H9 (cell line): ENCODE measurements at regions not wholly inside any gene's neighbourhood (a gene's known extent, or its start where the extent isn't known, plus 50 kb on each side); places are given as distances from the start of the nearest gene placed in this dataset.
A peak's percentile ranks its signal among the peaks of the same experiment; 100 is the strongest.

Source experiments
- DNase-seq: peaks from one replicate; pipeline ENCODE4 v3.0.0-alpha.2; 2017
- H2AFZ ChIP-seq: one replicate; pipeline ENCODE4 v1.6.1; 2013; ENCODE audit warnings: mild to moderate bottlenecking, low read length, control low read depth, moderate library complexity
- H2AK5ac ChIP-seq: 2 replicates; pipeline ENCODE4 v1.6.1; 2013; ENCODE audit warnings: low read length, control low read depth, mixed read lengths; ENCODE audit not compliant: insufficient read length
- H2BK120ac ChIP-seq: one replicate; pipeline ENCODE4 v1.6.1; 2013; ENCODE audit warnings: low read depth, mild to moderate bottlenecking, low read length, control low read depth, inconsistent platforms; ENCODE audit not compliant: poor library complexity, severe bottlenecking
- H2BK12ac ChIP-seq: 2 replicates; pipeline ENCODE4 v1.6.1; 2013; ENCODE audit warnings: low read length, control low read depth, mixed read lengths, low read depth; ENCODE audit not compliant: insufficient read length
- H2BK15ac ChIP-seq: 2 replicates; pipeline ENCODE4 v1.6.1; 2013; ENCODE audit warnings: low read depth, low read length, control low read depth
- H2BK20ac ChIP-seq: one replicate; pipeline ENCODE4 v1.6.1; 2013; ENCODE audit warnings: low read depth, mild to moderate bottlenecking, low read length, control low read depth, inconsistent platforms; ENCODE audit not compliant: poor library complexity, severe bottlenecking
- H2BK5ac ChIP-seq: 2 replicates; pipeline ENCODE4 v1.6.1; 2013; ENCODE audit warnings: low read length, control low read depth, mixed read lengths; ENCODE audit not compliant: insufficient read length
- H3K14ac ChIP-seq: 2 replicates; pipeline ENCODE4 v1.6.1; 2013; ENCODE audit warnings: low read length, control low read depth; ENCODE audit not compliant: insufficient read depth
- H3K18ac ChIP-seq: 2 replicates; pipeline ENCODE4 v1.6.1; 2013; ENCODE audit warnings: low read depth, mild to moderate bottlenecking, mixed read lengths, low read length, control low read depth; ENCODE audit not compliant: insufficient read length
- H3K23ac ChIP-seq: 2 replicates; pipeline ENCODE4 v1.6.1; 2013; ENCODE audit warnings: low read length, control low read depth, mixed read lengths, low read depth; ENCODE audit not compliant: insufficient read length
- H3K23me2 ChIP-seq: 2 replicates; pipeline ENCODE4 v1.6.1; 2013; ENCODE audit warnings: low read depth, mild to moderate bottlenecking, mixed read lengths, low read length, control low read depth; ENCODE audit not compliant: insufficient read length, poor library complexity, severe bottlenecking
- H3K27ac ChIP-seq: 2 replicates; pipeline ENCODE4 v1.5.1; 2013; ENCODE audit warnings: low read length, control low read depth, mixed read lengths, low read depth; ENCODE audit not compliant: insufficient read length
- H3K27me3 ChIP-seq: 2 replicates; pipeline ENCODE4 v1.6.1; 2013; ENCODE audit warnings: low read length, control low read depth, inconsistent platforms; ENCODE audit not compliant: insufficient read depth
- H3K4ac ChIP-seq: 2 replicates; pipeline ENCODE4 v1.6.1; 2013; ENCODE audit warnings: low read depth, mild to moderate bottlenecking, control low read depth, inconsistent platforms, low read length, moderate library complexity
- H3K4me1 ChIP-seq: 2 replicates; pipeline ENCODE4 v1.6.1; 2013; ENCODE audit warnings: low read length, control low read depth, inconsistent platforms; ENCODE audit not compliant: insufficient read depth
- H3K4me2 ChIP-seq: 2 replicates; pipeline ENCODE4 v1.6.1; 2013; ENCODE audit warnings: low read length, control low read depth, mixed read lengths; ENCODE audit not compliant: insufficient read length, insufficient read depth
- H3K56ac ChIP-seq: 2 replicates; pipeline ENCODE4 v1.6.1; 2013; ENCODE audit warnings: low read depth, mild to moderate bottlenecking, mixed read lengths, low read length, control low read depth; ENCODE audit not compliant: insufficient read length
- H3K79me1 ChIP-seq: 2 replicates; pipeline ENCODE4 v1.6.1; 2013; ENCODE audit warnings: low read depth, mild to moderate bottlenecking, moderate library complexity, low read length, control low read depth, inconsistent platforms; ENCODE audit not compliant: insufficient read depth, poor library complexity, severe bottlenecking
- H3K79me2 ChIP-seq: 2 replicates; pipeline ENCODE4 v1.6.1; 2013; ENCODE audit warnings: low read length, control low read depth, inconsistent platforms; ENCODE audit not compliant: insufficient read depth
- H3K9ac ChIP-seq: 2 replicates; pipeline ENCODE4 v1.6.1; 2013; ENCODE audit warnings: low read length, control low read depth, mixed read lengths; ENCODE audit not compliant: insufficient read length; ENCODE audit errors: extremely low read depth
- H3K9me3 ChIP-seq: one replicate; pipeline ENCODE4 v1.6.1; 2013; ENCODE audit warnings: low read depth, low read length, inconsistent platforms; ENCODE audit not compliant: control insufficient read depth
- H3T11ph ChIP-seq: one replicate; pipeline ENCODE4 v1.6.1; 2013; ENCODE audit warnings: mild to moderate bottlenecking, low read length, control low read depth, inconsistent platforms
- H4K20me1 ChIP-seq: one replicate; pipeline ENCODE4 v1.6.1; 2013; ENCODE audit not compliant: control insufficient read depth, insufficient read length, insufficient read depth
- H4K5ac ChIP-seq: 2 replicates; pipeline ENCODE4 v1.6.1; 2013; ENCODE audit warnings: low read depth, mild to moderate bottlenecking, mixed read lengths, low read length, control low read depth; ENCODE audit not compliant: insufficient read length
- H4K8ac ChIP-seq: replicated peaks from 2 replicates; pipeline ENCODE4 v1.6.1; 2013; ENCODE audit warnings: low read length, control low read depth, mixed read lengths, low read depth; ENCODE audit not compliant: insufficient read length
- H4K91ac ChIP-seq: 2 replicates; pipeline ENCODE4 v1.6.1; 2013; ENCODE audit warnings: low read depth, mild to moderate bottlenecking, moderate library complexity, mixed read lengths, low read length, control low read depth; ENCODE audit not compliant: insufficient read length
- H3K27ac Mint-ChIP-seq, 3 experiments: 2 replicates in 2 of 3; 3 replicates in 1 of 3; pipeline ENCODE4 v1.8.0; 2020 to 2021; ENCODE audit warnings: mixed read lengths in 3 of 3, mild to moderate bottlenecking in 1 of 3, moderate library complexity in 1 of 3
- H3K27me3 Mint-ChIP-seq: 2 replicates; pipeline ENCODE4 v1.8.0; 2021; ENCODE audit warnings: low read depth, mild to moderate bottlenecking, moderate library complexity, mixed read lengths
- H3K36me3 Mint-ChIP-seq, 3 experiments: 2 replicates in 2 of 3; 3 replicates in 1 of 3; pipeline ENCODE4 v1.8.0; 2020 to 2021; ENCODE audit warnings: low read depth in 3 of 3, mixed read lengths in 3 of 3; ENCODE audit not compliant: insufficient read depth in 1 of 3
- H3K4me1 Mint-ChIP-seq, 2 experiments: 2 replicates each; pipeline ENCODE4 v1.8.0; 2020; ENCODE audit warnings: mixed read lengths in 2 of 2
- H3K4me3 Mint-ChIP-seq, 2 experiments: 2 replicates in 1 of 2; 3 replicates in 1 of 2; pipeline ENCODE4 v1.8.0; 2020 to 2021; ENCODE audit warnings: mild to moderate bottlenecking in 2 of 2, mixed read lengths in 2 of 2, moderate library complexity in 1 of 2
- H3K9me3 Mint-ChIP-seq, 2 experiments: 2 replicates in 1 of 2; 3 replicates in 1 of 2; pipeline ENCODE4 v1.8.0; 2020; ENCODE audit warnings: mild to moderate bottlenecking in 2 of 2, mixed read lengths in 2 of 2, moderate library complexity in 1 of 2
- CTCF ChIP-seq: fragments of 200-600 bp; sonication (generic); conservative IDR thresholded peaks from 3 replicates; pipeline ENCODE4 v1.8.0; 2021; ENCODE audit warnings: antibody characterized with exemption, mild to moderate bottlenecking
- WGBS: extraction: QIAGEN DNeasy Blood & Tissue Kit; methylation state at CpG from one replicate; pipeline ENCODE4 v1.1.7; 2013; ENCODE audit warnings: missing lambda C conversion rate, low lambda C conversion rate, mixed read lengths; ENCODE audit not compliant: insufficient read length; ENCODE audit errors: extremely low coverage; 5-methylcytosine and 5-hydroxymethylcytosine counted together

- H3K9ac ChIP-seq = no peak overlapping the region
- H3K36me3 Mint-ChIP-seq = no peaks in the 10 kb centered on the region
- no peak overlapping the region for H3K4me2 ChIP-seq
- no peaks in the 10 kb centered on the region for H3K79me1 ChIP-seq
- no peak overlapping the region for H2BK15ac ChIP-seq
- no CpG with 5 or more reads among the region's 50 CpGs for WGBS
- no peak overlapping the region for H4K5ac ChIP-seq
- no peak overlapping the region for H2BK20ac ChIP-seq
- peaks cover 33 to 39% of the 10 kb centered on the region in 2 experiments for H3K4me1 Mint-ChIP-seq
- DNase-seq = peak; percentile 19
- no peaks in the 10 kb centered on the region for H3K9me3 ChIP-seq
- H3K9me3 Mint-ChIP-seq = no peaks in the 10 kb centered on the region
- no peak overlapping the region for H3K4ac ChIP-seq
- no peaks in the 10 kb centered on the region for H3K23me2 ChIP-seq
- no peak overlapping the region for H4K91ac ChIP-seq
- no peak overlapping the region for H3K14ac ChIP-seq
- no peak overlapping the region for H3K23ac ChIP-seq
- H3K4me3 Mint-ChIP-seq = no peak overlapping the region
- H3K27me3 Mint-ChIP-seq = peaks cover 10% of the 10 kb centered on the region
- H3K4me1 ChIP-seq = peaks cover 10% of the 10 kb centered on the region; the same call in 1 of the 2 replicates
- H3K27ac ChIP-seq = no peak overlapping the region
- no peak overlapping the region for H3K18ac ChIP-seq
- no peak overlapping the region for H3K27ac Mint-ChIP-seq
- no peak overlapping the region for H3T11ph ChIP-seq
- H2AK5ac ChIP-seq = no peak overlapping the region
- no peaks in the 10 kb centered on the region for H3K27me3 ChIP-seq
- H2BK5ac ChIP-seq = no peak overlapping the region
- no peak overlapping the region for H2BK120ac ChIP-seq
- H4K20me1 ChIP-seq = no peaks in the 10 kb centered on the region
- H4K8ac ChIP-seq = no peak overlapping the region
- no peak overlapping the region for H2AFZ ChIP-seq
- H3K79me2 ChIP-seq = no peaks in the 10 kb centered on the region
- no peak overlapping the region for H3K56ac ChIP-seq
- no peak overlapping the region for H2BK12ac ChIP-seq
- TF ChIP-seq CTCF = no peak
Observed at GRCh38 chr18:78726326-78727056, 253.1 kb upstream of the SALL3 start.
